ENCODE measurements at regions not wholly inside any gene's neighbourhood (a gene's known extent, or its start where the extent isn't known, plus 50 kb on each side); places are given as distances from the start of the nearest gene placed in this dataset.

- no peaks in the 10 kb centered on the region for H3K4me1 ChIP-seq (ENCODE audit: insufficient read depth, low read length)
- H3K9ac ChIP-seq (ENCODE audit: low read depth, low read length): no peak overlapping the region
- H3K36me3 ChIP-seq (ENCODE audit: insufficient read depth, low read depth, low read length): no peaks in the 10 kb centered on the region
- no peaks in the 10 kb centered on the region; the same call in 1 of the 2 replicates for H3K9me3 ChIP-seq (ENCODE audit: insufficient read depth, low read depth, low read length)
- H3K4me3 ChIP-seq (ENCODE audit: low read length): no peak overlapping the region
- H3K27ac ChIP-seq (ENCODE audit: low read length): no peak overlapping the region
- H3K27me3 ChIP-seq (ENCODE audit: insufficient read depth, low read length): no peaks in the 10 kb centered on the region
These were observed 528.7 kb upstream of the DPP6 start for GRCh38 chr7:153523320-153524015.

- H3K36me3 ChIP-seq (ENCODE audit: insufficient read depth, low read depth, low read length): no peaks in the 10 kb centered on the region
- no peaks in the 10 kb centered on the region for H3K4me1 ChIP-seq (ENCODE audit: insufficient read depth, low read length)
- no peaks in the 10 kb centered on the region; the same call in 1 of the 2 replicates for H3K9me3 ChIP-seq (ENCODE audit: insufficient read depth, low read depth, low read length)
- no peak overlapping the region for H3K4me3 ChIP-seq (ENCODE audit: low read length)
- no peak overlapping the region for H3K27ac ChIP-seq (ENCODE audit: low read length)
- no peak overlapping the region for H3K9ac ChIP-seq (ENCODE audit: low read depth, low read length)
- no peaks in the 10 kb centered on the region for H3K27me3 ChIP-seq (ENCODE audit: insufficient read depth, low read length)
These were observed 528.1 kb upstream of the DPP6 start for GRCh38 chr7:153524070-153524601.

- Histone ChIP-seq H3K4me3 (ENCODE audit: low read length) (no peak overlapping the region), H3K4me1 (ENCODE audit: insufficient read depth, low read length) (no peaks in the 10 kb centered on the region), H3K27me3 (ENCODE audit: insufficient read depth, low read length) (no peaks in the 10 kb centered on the region), H3K9me3 (ENCODE audit: insufficient read depth, low read depth, low read length) (no peaks in the 10 kb centered on the region; the same call in 1 of the 2 replicates), H3K9ac (ENCODE audit: low read depth, low read length) (no peak overlapping the region), H3K27ac (ENCODE audit: low read length) (no peak overlapping the region), H3K36me3 (ENCODE audit: insufficient read depth, low read depth, low read length) (no peaks in the 10 kb centered on the region)
These were observed 523.1 kb upstream of the DPP6 start for GRCh38 chr7:153529100-153529499.

- Histone ChIP-seq H3K27me3 (ENCODE audit: insufficient read depth, low read length) (no peaks in the 10 kb centered on the region), H3K27ac (ENCODE audit: low read length) (no peak overlapping the region), H3K4me3 (ENCODE audit: low read length) (no peak overlapping the region), H3K36me3 (ENCODE audit: insufficient read depth, low read depth, low read length) (no peaks in the 10 kb centered on the region), H3K9ac (ENCODE audit: low read depth, low read length) (no peak overlapping the region), H3K9me3 (ENCODE audit: insufficient read depth, low read depth, low read length) (no peaks in the 10 kb centered on the region; the same call in 1 of the 2 replicates), H3K4me1 (ENCODE audit: insufficient read depth, low read length) (no peaks in the 10 kb centered on the region)
These were observed 522.5 kb upstream of the DPP6 start for GRCh38 chr7:153529651-153530165.

GRCh38 chr7:153530441-153530840 lies 521.8 kb upstream of the DPP6 start:
- Histone ChIP-seq H3K9me3 (ENCODE audit: insufficient read depth, low read depth, low read length) (no peaks in the 10 kb centered on the region), H3K9ac (ENCODE audit: low read depth, low read length) (no peak overlapping the region), H3K27ac (ENCODE audit: low read length) (no peak overlapping the region), H3K4me1 (ENCODE audit: insufficient read depth, low read length) (no peaks in the 10 kb centered on the region), H3K27me3 (ENCODE audit: insufficient read depth, low read length) (no peaks in the 10 kb centered on the region), H3K4me3 (ENCODE audit: low read length) (no peak overlapping the region), H3K36me3 (ENCODE audit: insufficient read depth, low read depth, low read length) (no peaks in the 10 kb centered on the region)

GRCh38 chr7:153532326-153532725 lies 519.9 kb upstream of the DPP6 start:
- no peak overlapping the region for H3K9ac ChIP-seq (ENCODE audit: low read depth, low read length)
- no peak overlapping the region for H3K4me3 ChIP-seq (ENCODE audit: low read length)
- no peaks in the 10 kb centered on the region for H3K4me1 ChIP-seq (ENCODE audit: insufficient read depth, low read length)
- no peaks in the 10 kb centered on the region for H3K9me3 ChIP-seq (ENCODE audit: insufficient read depth, low read depth, low read length)
- H3K27ac ChIP-seq (ENCODE audit: low read length): no peak overlapping the region
- no peaks in the 10 kb centered on the region for H3K36me3 ChIP-seq (ENCODE audit: insufficient read depth, low read depth, low read length)
- no peaks in the 10 kb centered on the region for H3K27me3 ChIP-seq (ENCODE audit: insufficient read depth, low read length)

GRCh38 chr7:153537271-153537670 lies 514.9 kb upstream of the DPP6 start:
- Histone ChIP-seq H3K27me3 (ENCODE audit: insufficient read depth, low read length) (no peaks in the 10 kb centered on the region), H3K27ac (ENCODE audit: low read length) (no peak overlapping the region), H3K36me3 (ENCODE audit: insufficient read depth, low read depth, low read length) (no peaks in the 10 kb centered on the region), H3K4me1 (ENCODE audit: insufficient read depth, low read length) (no peaks in the 10 kb centered on the region), H3K9ac (ENCODE audit: low read depth, low read length) (no peak overlapping the region), H3K4me3 (ENCODE audit: low read length) (no peak overlapping the region), H3K9me3 (ENCODE audit: insufficient read depth, low read depth, low read length) (no peaks in the 10 kb centered on the region)

GRCh38 chr7:153541903-153542302 lies 510.3 kb upstream of the DPP6 start:
- Histone ChIP-seq H3K36me3 (ENCODE audit: insufficient read depth, low read depth, low read length) (no peaks in the 10 kb centered on the region), H3K27ac (ENCODE audit: low read length) (no peak overlapping the region), H3K27me3 (ENCODE audit: insufficient read depth, low read length) (no peaks in the 10 kb centered on the region), H3K4me1 (ENCODE audit: insufficient read depth, low read length) (no peaks in the 10 kb centered on the region), H3K9me3 (ENCODE audit: insufficient read depth, low read depth, low read length) (no peaks in the 10 kb centered on the region), H3K9ac (ENCODE audit: low read depth, low read length) (no peak overlapping the region), H3K4me3 (ENCODE audit: low read length) (no peak overlapping the region)

GRCh38 chr7:153543232-153543631 lies 509.0 kb upstream of the DPP6 start:
- H3K4me3 ChIP-seq (ENCODE audit: low read length): no peak overlapping the region
- no peaks in the 10 kb centered on the region for H3K27me3 ChIP-seq (ENCODE audit: insufficient read depth, low read length)
- H3K36me3 ChIP-seq (ENCODE audit: insufficient read depth, low read depth, low read length): no peaks in the 10 kb centered on the region
- H3K27ac ChIP-seq (ENCODE audit: low read length): no peak overlapping the region
- H3K9me3 ChIP-seq (ENCODE audit: insufficient read depth, low read depth, low read length): no peaks in the 10 kb centered on the region; the same call in 1 of the 2 replicates
- no peaks in the 10 kb centered on the region for H3K4me1 ChIP-seq (ENCODE audit: insufficient read depth, low read length)
- H3K9ac ChIP-seq (ENCODE audit: low read depth, low read length): no peak overlapping the region

GRCh38 chr7:153550173-153550572 lies 502.0 kb upstream of the DPP6 start:
- Histone ChIP-seq H3K4me1 (ENCODE audit: insufficient read depth, low read length) (peaks cover 7% of the 10 kb centered on the region), H3K4me3 (ENCODE audit: low read length) (no peak overlapping the region), H3K27me3 (ENCODE audit: insufficient read depth, low read length) (no peaks in the 10 kb centered on the region), H3K9ac (ENCODE audit: low read depth, low read length) (no peak overlapping the region), H3K27ac (ENCODE audit: low read length) (no peak overlapping the region), H3K9me3 (ENCODE audit: insufficient read depth, low read depth, low read length) (peaks cover 4% of the 10 kb centered on the region), H3K36me3 (ENCODE audit: insufficient read depth, low read depth, low read length) (no peaks in the 10 kb centered on the region)

GRCh38 chr7:153564391-153564790 lies 487.8 kb upstream of the DPP6 start:
- Histone ChIP-seq H3K4me3 (ENCODE audit: low read length) (no peak overlapping the region), H3K27me3 (ENCODE audit: insufficient read depth, low read length) (no peaks in the 10 kb centered on the region), H3K9me3 (ENCODE audit: insufficient read depth, low read depth, low read length) (peaks cover 40% of the 10 kb centered on the region), H3K4me1 (ENCODE audit: insufficient read depth, low read length) (no peaks in the 10 kb centered on the region), H3K27ac (ENCODE audit: low read length) (no peak overlapping the region), H3K36me3 (ENCODE audit: insufficient read depth, low read depth, low read length) (no peaks in the 10 kb centered on the region), H3K9ac (ENCODE audit: low read depth, low read length) (no peak overlapping the region)

- no peak overlapping the region for H3K9ac ChIP-seq (ENCODE audit: low read depth, low read length)
- no peak overlapping the region for H3K27ac ChIP-seq (ENCODE audit: low read length)
- H3K9me3 ChIP-seq (ENCODE audit: insufficient read depth, low read depth, low read length): peaks cover 51% of the 10 kb centered on the region
- H3K36me3 ChIP-seq (ENCODE audit: insufficient read depth, low read depth, low read length): no peaks in the 10 kb centered on the region
- no peaks in the 10 kb centered on the region for H3K27me3 ChIP-seq (ENCODE audit: insufficient read depth, low read length)
- H3K4me1 ChIP-seq (ENCODE audit: insufficient read depth, low read length): no peaks in the 10 kb centered on the region
- no peak overlapping the region for H3K4me3 ChIP-seq (ENCODE audit: low read length)
These were observed 485.9 kb upstream of the DPP6 start for GRCh38 chr7:153566324-153566723.

Data from iPS-20b (cell line).